Right atrium auricular region (tissue), 2 donors: ENCODE measurements at regions not wholly inside any gene's neighbourhood (a gene's known extent, or its start where the extent isn't known, plus 50 kb on each side); places are given as distances from the start of the nearest gene placed in this dataset.

Source experiments
- DNase-seq: peaks from one replicate; pipeline ENCODE4 v3.0.0-alpha.2; 2019; ENCODE audit warnings: low spot score
- H3K27ac ChIP-seq, 2 donors: fragments of 200-600 bp; sonication (generic); 1 replicate in 1 of 2; 2 replicates in 1 of 2; pipeline ENCODE4 v1.5.1; 2016 to 2019
- H3K27me3 ChIP-seq, 2 donors: fragments of 200-600 bp; sonication (generic); one replicate each; pipeline versions ENCODE4 v1.5.1 to v1.6.0; 2017 to 2019
- H3K36me3 ChIP-seq: fragments of 200-600 bp; sonication (generic); one replicate; pipeline ENCODE4 v1.5.1; 2016
- H3K4me1 ChIP-seq, 2 donors: fragments of 200-600 bp; sonication (generic); one replicate each; pipeline versions ENCODE4 v1.5.1 to v1.6.0; 2017 to 2019
- H3K4me3 ChIP-seq, 2 donors: fragments of 200-600 bp; sonication (generic); 1 replicate in 1 of 2; 2 replicates in 1 of 2; pipeline ENCODE4 v1.5.1; 2017 to 2019; ENCODE audit warnings: mild to moderate bottlenecking in 1 of 2, moderate library complexity in 1 of 2
- H3K9me3 ChIP-seq, 2 donors: fragments of 200-600 bp; sonication (generic); one replicate each; pipeline ENCODE4 v1.5.1; 2019
- CTCF ChIP-seq, 2 donors: fragments of 200-600 bp; sonication (generic); IDR thresholded peaks; one replicate each; pipeline ENCODE4 v1.5.1; 2019; ENCODE audit warnings: antibody characterized with exemption in 2 of 2

GRCh38 chr4:160020804-160021203, 917.9 kb downstream of the RAPGEF2 start:
- Histone ChIP-seq H3K36me3 (no peaks in the 10 kb centered on the region), H3K4me1 (no peaks in the 10 kb centered on the region), H3K9me3 (no peaks in the 10 kb centered on the region), H3K27ac (no peak overlapping the region), H3K4me3 (no peak overlapping the region), H3K27me3 (no peaks in the 10 kb centered on the region)
- TF ChIP-seq CTCF (IDR thresholded peaks at IDR 0.05): no peak
- DNase-seq: no peak

- Histone ChIP-seq H3K4me3 (no peak overlapping the region), H3K9me3 (no peaks in the 10 kb centered on the region), H3K27ac (no peak overlapping the region), H3K4me1 (no peaks in the 10 kb centered on the region), H3K27me3 (no peaks in the 10 kb centered on the region), H3K36me3 (no peaks in the 10 kb centered on the region)
- no peak for TF ChIP-seq CTCF (IDR thresholded peaks at IDR 0.05)
- DNase-seq: no peak
These were observed 919.0 kb downstream of the RAPGEF2 start for GRCh38 chr4:160021870-160022269.

GRCh38 chr4:160026721-160027120, 923.8 kb downstream of the RAPGEF2 start:
- Histone ChIP-seq H3K4me1 (no peaks in the 10 kb centered on the region), H3K36me3 (no peaks in the 10 kb centered on the region), H3K27ac (no peak overlapping the region), H3K9me3 (no peaks in the 10 kb centered on the region), H3K27me3 (no peaks in the 10 kb centered on the region), H3K4me3 (no peak overlapping the region)
- TF ChIP-seq CTCF (IDR thresholded peaks at IDR 0.05): no peak
- DNase-seq: no peak

GRCh38 chr4:160034501-160034900, 931.6 kb downstream of the RAPGEF2 start:
- Histone ChIP-seq H3K27me3 (no peaks in the 10 kb centered on the region), H3K4me1 (no peaks in the 10 kb centered on the region), H3K36me3 (no peaks in the 10 kb centered on the region)

GRCh38 chr4:160038615-160039014, 935.7 kb downstream of the RAPGEF2 start:
- TF ChIP-seq CTCF (IDR thresholded peaks at IDR 0.05): no peak
- DNase-seq: no peak
- Histone ChIP-seq H3K4me3 (no peak overlapping the region), H3K36me3 (no peaks in the 10 kb centered on the region), H3K4me1 (no peaks in the 10 kb centered on the region), H3K27me3 (no peaks in the 10 kb centered on the region), H3K9me3 (peaks cover 0 to 13% of the 10 kb centered on the region in 2 donors), H3K27ac (no peak overlapping the region)

More at GRCh38 chr4:160034501-160034900, 931.6 kb downstream of the RAPGEF2 start:
- no peak for DNase-seq
- peaks cover 0 to 13% of the 10 kb centered on the region in 2 donors for H3K9me3 ChIP-seq
- H3K27ac ChIP-seq: no peak overlapping the region
- no peak for TF ChIP-seq CTCF (IDR thresholded peaks at IDR 0.05)
- H3K4me3 ChIP-seq: no peak overlapping the region

GRCh38 chr4:160044693-160045092, 941.8 kb downstream of the RAPGEF2 start:
- no peak for DNase-seq
- Histone ChIP-seq H3K9me3 (no peaks in the 10 kb centered on the region), H3K27ac (no peak overlapping the region), H3K4me3 (no peak overlapping the region), H3K27me3 (no peaks in the 10 kb centered on the region), H3K36me3 (no peaks in the 10 kb centered on the region), H3K4me1 (no peaks in the 10 kb centered on the region)
- no peak for TF ChIP-seq CTCF (IDR thresholded peaks at IDR 0.05)
